HG03175 (cell line): ENCODE measurements at regions not wholly inside any gene's neighbourhood (a gene's known extent, or its start where the extent isn't known, plus 50 kb on each side); places are given as distances from the start of the nearest gene placed in this dataset.

Experiments used
- ATAC-seq: cut with Tn5 transposase; IDR thresholded peaks from one replicate; pipeline ENCODE4 v1.9.1; 2021; ENCODE audit warnings: mild to moderate bottlenecking, moderate library complexity; ENCODE audit not compliant: unreplicated experiment

- ATAC-seq = no peak
Observed at GRCh38 chr16:9406038-9406712, 314.7 kb downstream of the HAPSTR1 start.

- ATAC-seq = no peak
Observed at GRCh38 chr16:9407206-9407758, 315.8 kb downstream of the HAPSTR1 start.

- no peak for ATAC-seq
Observed at GRCh38 chr16:9408297-9408878, 316.9 kb downstream of the HAPSTR1 start.

GRCh38 chr16:9409560-9410493 lies 318.4 kb downstream of the HAPSTR1 start:
- no peak for ATAC-seq

- no peak for ATAC-seq
Observed at GRCh38 chr16:9411426-9411825, 320.0 kb downstream of the HAPSTR1 start.

GRCh38 chr16:9412031-9412914 lies 320.8 kb downstream of the HAPSTR1 start:
- no peak for ATAC-seq

- ATAC-seq = no peak
Observed at GRCh38 chr16:9412915-9413264, 321.4 kb downstream of the HAPSTR1 start.

GRCh38 chr16:9415545-9415944 lies 324.1 kb downstream of the HAPSTR1 start:
- no peak for ATAC-seq

GRCh38 chr16:9417898-9418297 lies 326.5 kb downstream of the HAPSTR1 start:
- ATAC-seq = no peak

- no peak for ATAC-seq
Observed at GRCh38 chr16:9419161-9419560, 327.7 kb downstream of the HAPSTR1 start.

- no peak for ATAC-seq
Observed at GRCh38 chr16:9422762-9423513, 331.5 kb downstream of the HAPSTR1 start.

GRCh38 chr16:9425236-9425635 lies 333.8 kb downstream of the HAPSTR1 start:
- no peak for ATAC-seq

- ATAC-seq = no peak
Observed at GRCh38 chr16:9428355-9429005, 337.0 kb downstream of the HAPSTR1 start.

GRCh38 chr16:9429646-9430330 lies 338.3 kb downstream of the HAPSTR1 start:
- no peak for ATAC-seq

GRCh38 chr16:9434659-9435058 lies 343.2 kb downstream of the HAPSTR1 start:
- no peak for ATAC-seq

GRCh38 chr16:9436175-9436574 lies 344.7 kb downstream of the HAPSTR1 start:
- no peak for ATAC-seq

GRCh38 chr16:9437115-9437514 lies 345.7 kb downstream of the HAPSTR1 start:
- ATAC-seq = no peak

GRCh38 chr16:9438991-9439390 lies 347.5 kb downstream of the HAPSTR1 start:
- ATAC-seq = no peak

GRCh38 chr16:9441012-9441411 lies 349.6 kb downstream of the HAPSTR1 start:
- ATAC-seq = no peak
